K562 (cell line): ENCODE measurements at regions not wholly inside any gene's neighbourhood (a gene's known extent, or its start where the extent isn't known, plus 50 kb on each side); places are given as distances from the start of the nearest gene placed in this dataset.

Experiments used
- ATAC-seq: fragments of 200-7000 bp; cut with Tn5 transposase; 3 replicates; pipeline ENCODE4 v1.9.1; 2020; ENCODE audit warnings: moderate library complexity
- BruUV-seq: library from RNA; stranded (reverse); fragments of 400-500 nt; replicated peaks from 2 replicates; lab custom pipeline; 2021; lab: Mats Ljungman, UMichigan
- CTCF ChIA-PET: fragments of 300-600 bp; formaldehyde crosslinking; extraction: SDS; loops from one replicate; lab custom pipeline; 2021; ENCODE audit warnings: low intra/inter-chr PET ratio; lab: Yijun Ruan, JAX
- POLR2A ChIA-PET: fragments of 300-600, 350-650 bp; sonication (Branson Sonifier 250); formaldehyde crosslinking; extraction: SDS; loops from one replicate; lab custom pipeline; 2021; ENCODE audit warnings: antibody characterized with exemption, inconsistent platforms; lab: Yijun Ruan, JAX
- DNase-seq, 4 experiments: peaks; one replicate each; pipeline versions ENCODE4 v3.0.0 to v3.0.0-alpha.2; 2011 to 2018; ENCODE audit warnings: low spot score in 3 of 4, mixed read lengths in 3 of 4; ENCODE audit errors: extremely low read depth in 1 of 4
- FAIRE-seq: peaks from 2 replicates; lab custom pipeline; 2011; peaks lifted over from hg19 to GRCh38; lab: Jason Lieb, UNC
- H2AFZ ChIP-seq: 2 replicates; pipeline ENCODE4 v1.6.0; 2011; ENCODE audit warnings: low read depth, low read length, control low read depth, inconsistent platforms
- H3K27ac ChIP-seq: fragments of 200-600 bp; 3 replicates; pipeline ENCODE4 v1.8.0; 2011; ENCODE audit warnings: low read depth, mild to moderate bottlenecking, control low read depth, inconsistent platforms, low read length, moderate library complexity, mixed read lengths; ENCODE audit errors: extremely low read depth
- H3K27me3 ChIP-seq, 2 experiments: fragments of 300-600 bp in 1 of 2; 2 replicates in 1 of 2; 3 replicates in 1 of 2; pipeline versions ENCODE4 v1.6.0 to v1.8.0; 2011; ENCODE audit warnings: inconsistent platforms in 2 of 2, low read length in 2 of 2, mild to moderate bottlenecking in 1 of 2, mixed read lengths in 1 of 2, moderate library complexity in 1 of 2; ENCODE audit not compliant: control insufficient read depth in 2 of 2, insufficient read depth in 2 of 2
- H3K36me3 ChIP-seq: fragments of 300-600 bp; 3 replicates; pipeline ENCODE4 v1.8.0; 2011; ENCODE audit warnings: mild to moderate bottlenecking, low read length, inconsistent platforms; ENCODE audit not compliant: control insufficient read depth, insufficient read depth
- H3K4me1 ChIP-seq, 2 experiments: fragments of 200-600 bp in 1 of 2; replicated peaks in 1 of 2; 2 replicates in 1 of 2; 3 replicates in 1 of 2; pipeline versions ENCODE4 v1.5.1 to v1.8.0; 2011; ENCODE audit warnings: inconsistent platforms in 2 of 2, low read length in 2 of 2, mild to moderate bottlenecking in 1 of 2, mixed read lengths in 1 of 2, moderate library complexity in 1 of 2; ENCODE audit not compliant: control insufficient read depth in 2 of 2, insufficient read depth in 2 of 2
- H3K4me2 ChIP-seq: 2 replicates; pipeline ENCODE4 v1.6.1; 2011; ENCODE audit warnings: low read length, control low read depth, inconsistent platforms, mixed read lengths; ENCODE audit not compliant: insufficient read depth
- H3K4me3 ChIP-seq: fragments of 200-600 bp; sonication (generic), shearing (Covaris generic); 2 replicates; pipeline ENCODE4 v1.5.1; 2016; ENCODE audit warnings: control low read depth, inconsistent platforms
- H3K79me2 ChIP-seq: fragments of 200-600 bp; 3 replicates; pipeline ENCODE4 v1.8.0; 2011; ENCODE audit warnings: low read length, inconsistent platforms; ENCODE audit not compliant: control insufficient read depth, insufficient read depth
- H3K9ac ChIP-seq, 2 experiments: 2 replicates each; pipeline versions ENCODE4 v1.6.0 to v1.6.1; 2011; ENCODE audit warnings: low read depth in 2 of 2, low read length in 2 of 2, control low read depth in 1 of 2, inconsistent platforms in 1 of 2, mild to moderate bottlenecking in 1 of 2, mixed read lengths in 1 of 2; ENCODE audit not compliant: insufficient read depth in 1 of 2
- H3K9me1 ChIP-seq: one replicate; pipeline ENCODE4 v1.6.0; 2011; ENCODE audit warnings: inconsistent platforms, mild to moderate bottlenecking, low read length, moderate library complexity; ENCODE audit not compliant: control insufficient read depth, insufficient read depth
- H3K9me3 ChIP-seq: replicated peaks from 2 replicates; pipeline ENCODE4 v1.5.1; 2011; ENCODE audit warnings: low read depth, low read length, inconsistent platforms; ENCODE audit not compliant: control insufficient read depth, insufficient read depth
- H4K20me1 ChIP-seq: replicated peaks from 2 replicates; pipeline ENCODE4 v1.6.1; 2011; ENCODE audit warnings: low read length, inconsistent platforms, mixed read lengths; ENCODE audit not compliant: control insufficient read depth, insufficient read depth
- ARID1B ChIP-seq: fragments of 450-650 bp; IDR thresholded peaks from 2 replicates; pipeline ENCODE4 v1.6.1; 2016; ENCODE audit warnings: antibody characterized with exemption, mild to moderate bottlenecking, inconsistent platforms
- CBX3 ChIP-seq, 2 experiments: IDR thresholded peaks; 1 replicate in 1 of 2; 2 replicates in 1 of 2; pipeline ENCODE4 v1.6.1; 2012; ENCODE audit warnings: inconsistent platforms in 2 of 2, low read length in 2 of 2, borderline replicate concordance in 1 of 2, control low read depth in 1 of 2
- HNRNPLL ChIP-seq: fragments of 200-400 bp; formaldehyde crosslinking; IDR thresholded peaks from 2 replicates; pipeline ENCODE4 v1.6.1; 2017; ENCODE audit warnings: low read length, low read depth, mild to moderate bottlenecking; ENCODE audit not compliant: poor library complexity, severe bottlenecking
- KAT8 ChIP-seq: fragments of 450-650 bp; IDR thresholded peaks from 2 replicates; pipeline ENCODE4 v1.6.1; 2016; ENCODE audit warnings: low read depth, mild to moderate bottlenecking
- MTA2 ChIP-seq: fragments of 450-650 bp; IDR thresholded peaks from 2 replicates; pipeline ENCODE4 v1.6.1; 2016; ENCODE audit warnings: low read depth
- NCOA6 ChIP-seq: fragments of 450-650 bp; IDR thresholded peaks from 2 replicates; pipeline ENCODE4 v1.6.1; 2017; ENCODE audit warnings: mild to moderate bottlenecking
- SREBF1 ChIP-seq: fragments of 150-350 bp; IDR thresholded peaks from 2 replicates; pipeline ENCODE4 v1.6.1; 2014; ENCODE audit warnings: antibody characterized with exemption, low read depth, low read length, borderline replicate concordance
- TAF9B ChIP-seq: fragments of 450-650 bp; IDR thresholded peaks from 2 replicates; pipeline ENCODE4 v1.6.1; 2018; ENCODE audit warnings: mild to moderate bottlenecking; ENCODE audit not compliant: partially characterized antibody
- TEAD4 ChIP-seq, 2 experiments: sonication (generic) in 1 of 2; formaldehyde crosslinking in 1 of 2; IDR thresholded peaks; 2 replicates each; pipeline versions ENCODE4 v1.6.1 to v1.8.0; 2012 to 2022; ENCODE audit warnings: borderline replicate concordance in 1 of 2, inconsistent platforms in 1 of 2, low read length in 1 of 2, mild to moderate bottlenecking in 1 of 2, missing genetic modification reagents in 1 of 2
- ZBTB17 ChIP-seq: fragments of 450-650 bp; formaldehyde crosslinking; IDR thresholded peaks from 2 replicates; pipeline ENCODE4 v1.4.0; 2020; ENCODE audit warnings: mild to moderate bottlenecking
- WGBS: fragments of 100-300 bp; shearing (Covaris generic); methylation state at CpG from one replicate; pipeline ENCODE4 v1.1.6; 2016; ENCODE audit warnings: low coverage, mixed read lengths; ENCODE audit not compliant: insufficient coverage; ENCODE audit errors: missing lambda C conversion rate; 5-methylcytosine and 5-hydroxymethylcytosine counted together
- in situ Hi-C: fragments of 300-500 bp; cut with MboI; formaldehyde crosslinking; loops from 4 replicates; pipeline ENCODE4 v1.15.0; 2018; ENCODE audit warnings: inconsistent platforms, mixed read lengths
- intact Hi-C: fragments of 100-400 bp; cut with micrococcal nuclease; formaldehyde crosslinking; loops from 2 replicates; pipeline ENCODE4 v1.14.2; 2022
- TF ChIP-seq, protein P1 (sequence below): fragments of 250-450 bp; sonication (Bioruptor Pico); IDR thresholded peaks from 2 replicates; pipeline ENCODE4 v1.8.0; 2022; ENCODE audit warnings: inconsistent platforms
- TF ChIP-seq, protein P2 (sequence below): fragments of 450-650 bp; formaldehyde crosslinking; IDR thresholded peaks from 2 replicates; pipeline ENCODE4 v1.4.0; 2020; ENCODE audit warnings: mild to moderate bottlenecking, moderate library complexity
- TF ChIP-seq, protein P3 (sequence below): IDR thresholded peaks from 2 replicates; pipeline ENCODE4 v1.6.1; 2011; ENCODE audit warnings: borderline replicate concordance, low read depth, mild to moderate bottlenecking, moderate library complexity, low read length; ENCODE audit not compliant: insufficient read depth, poor library complexity, severe bottlenecking
- TF ChIP-seq, protein P4 (sequence below): fragments of 450-650 bp; IDR thresholded peaks from 2 replicates; pipeline ENCODE4 v1.6.1; 2016; ENCODE audit warnings: low read depth, mild to moderate bottlenecking, moderate library complexity
- TF ChIP-seq, protein P5 (sequence below): sonication (generic); formaldehyde crosslinking; IDR thresholded peaks from 2 replicates; pipeline ENCODE4 v1.8.0; 2022; ENCODE audit warnings: mild to moderate bottlenecking, missing genetic modification reagents

DNA sequence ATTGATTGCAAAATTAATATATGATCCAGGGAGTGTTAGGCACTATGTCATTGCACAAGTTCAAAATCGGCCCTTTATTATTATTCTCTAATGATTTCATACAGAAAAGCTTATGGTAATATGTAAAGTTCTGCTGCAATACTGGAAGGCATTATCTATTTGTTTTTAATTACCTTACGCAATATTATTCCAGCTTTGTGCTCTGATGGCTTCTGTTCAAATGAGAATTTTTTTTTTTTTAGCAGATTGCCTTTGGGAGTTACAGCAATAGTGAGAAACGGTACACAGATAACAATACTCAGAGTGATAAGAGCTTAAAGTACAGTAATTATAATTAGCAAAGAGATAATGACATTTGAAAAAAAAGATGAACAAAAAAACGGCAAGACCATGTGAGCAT is 602.2 kb upstream of the ALCAM start (continued):
- TF ChIP-seq, protein P1, sequence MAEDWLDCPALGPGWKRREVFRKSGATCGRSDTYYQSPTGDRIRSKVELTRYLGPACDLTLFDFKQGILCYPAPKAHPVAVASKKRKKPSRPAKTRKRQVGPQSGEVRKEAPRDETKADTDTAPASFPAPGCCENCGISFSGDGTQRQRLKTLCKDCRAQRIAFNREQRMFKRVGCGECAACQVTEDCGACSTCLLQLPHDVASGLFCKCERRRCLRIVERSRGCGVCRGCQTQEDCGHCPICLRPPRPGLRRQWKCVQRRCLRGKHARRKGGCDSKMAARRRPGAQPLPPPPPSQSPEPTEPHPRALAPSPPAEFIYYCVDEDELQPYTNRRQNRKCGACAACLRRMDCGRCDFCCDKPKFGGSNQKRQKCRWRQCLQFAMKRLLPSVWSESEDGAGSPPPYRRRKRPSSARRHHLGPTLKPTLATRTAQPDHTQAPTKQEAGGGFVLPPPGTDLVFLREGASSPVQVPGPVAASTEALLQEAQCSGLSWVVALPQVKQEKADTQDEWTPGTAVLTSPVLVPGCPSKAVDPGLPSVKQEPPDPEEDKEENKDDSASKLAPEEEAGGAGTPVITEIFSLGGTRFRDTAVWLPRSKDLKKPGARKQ (CRISPR knock-in tag), result no peak

DNA sequence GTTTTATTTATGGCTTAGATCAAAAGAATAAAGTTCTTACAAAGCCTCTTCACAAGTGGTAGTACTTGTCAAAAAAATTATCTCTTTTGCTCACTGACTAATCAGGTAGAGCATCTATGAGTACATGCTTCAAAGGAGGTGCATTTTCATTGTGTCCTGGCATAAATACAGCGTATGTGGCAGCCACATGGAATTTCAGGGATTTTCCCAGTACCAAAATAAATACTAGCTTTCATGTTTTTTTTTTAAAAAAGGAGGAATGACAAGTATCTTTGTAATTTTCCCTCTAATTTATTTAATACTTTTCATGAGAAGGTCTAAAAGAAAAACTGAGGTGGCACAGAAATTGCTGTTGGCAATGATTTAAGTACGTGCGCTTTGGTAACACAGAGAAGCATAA is 597.8 kb upstream of the ALCAM start:
- POLR2A ChIA-PET, result no interaction called here
- intact Hi-C loops, result no loop called here
- Histone ChIP-seq H3K9me1 (no peaks in the 10 kb centered on the region), H3K4me2 (no peak overlapping the region), H2AFZ (no peak overlapping the region), H3K4me1 (no peaks in the 10 kb centered on the region), H3K79me2 (no peaks in the 10 kb centered on the region), H3K36me3 (no peaks in the 10 kb centered on the region), H3K27me3 (no peaks in the 10 kb centered on the region), H4K20me1 (no peaks in the 10 kb centered on the region), H3K9ac (no peak overlapping the region), H3K4me3 (no peak overlapping the region), H3K9me3 (no peaks in the 10 kb centered on the region), H3K27ac (no peak overlapping the region)
- BruUV-seq, result no TSS peak
- DNase-seq, result no peak
- in situ Hi-C loops, result no loop called here
- WGBS, result 6% methylated on average over 3 of the region's 3 CpGs
- no peak for ATAC-seq
- no peak for FAIRE-seq
- CTCF ChIA-PET, result no interaction called here
- TF ChIP-seq ZBTB17, result no peak
- TF ChIP-seq ARID1B, result no peak
- TF ChIP-seq, protein P2, sequence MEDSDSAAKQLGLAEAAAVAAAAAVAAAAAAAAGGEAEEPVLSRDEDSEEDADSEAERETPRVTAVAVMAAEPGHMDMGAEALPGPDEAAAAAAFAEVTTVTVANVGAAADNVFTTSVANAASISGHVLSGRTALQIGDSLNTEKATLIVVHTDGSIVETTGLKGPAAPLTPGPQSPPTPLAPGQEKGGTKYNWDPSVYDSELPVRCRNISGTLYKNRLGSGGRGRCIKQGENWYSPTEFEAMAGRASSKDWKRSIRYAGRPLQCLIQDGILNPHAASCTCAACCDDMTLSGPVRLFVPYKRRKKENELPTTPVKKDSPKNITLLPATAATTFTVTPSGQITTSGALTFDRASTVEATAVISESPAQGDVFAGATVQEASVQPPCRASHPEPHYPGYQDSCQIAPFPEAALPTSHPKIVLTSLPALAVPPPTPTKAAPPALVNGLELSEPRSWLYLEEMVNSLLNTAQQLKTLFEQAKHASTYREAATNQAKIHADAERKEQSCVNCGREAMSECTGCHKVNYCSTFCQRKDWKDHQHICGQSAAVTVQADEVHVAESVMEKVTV (CRISPR knock-in tag), result no peak
- no peak for TF ChIP-seq KAT8
- TF ChIP-seq HNRNPLL, result no peak
- TF ChIP-seq, protein P3, sequence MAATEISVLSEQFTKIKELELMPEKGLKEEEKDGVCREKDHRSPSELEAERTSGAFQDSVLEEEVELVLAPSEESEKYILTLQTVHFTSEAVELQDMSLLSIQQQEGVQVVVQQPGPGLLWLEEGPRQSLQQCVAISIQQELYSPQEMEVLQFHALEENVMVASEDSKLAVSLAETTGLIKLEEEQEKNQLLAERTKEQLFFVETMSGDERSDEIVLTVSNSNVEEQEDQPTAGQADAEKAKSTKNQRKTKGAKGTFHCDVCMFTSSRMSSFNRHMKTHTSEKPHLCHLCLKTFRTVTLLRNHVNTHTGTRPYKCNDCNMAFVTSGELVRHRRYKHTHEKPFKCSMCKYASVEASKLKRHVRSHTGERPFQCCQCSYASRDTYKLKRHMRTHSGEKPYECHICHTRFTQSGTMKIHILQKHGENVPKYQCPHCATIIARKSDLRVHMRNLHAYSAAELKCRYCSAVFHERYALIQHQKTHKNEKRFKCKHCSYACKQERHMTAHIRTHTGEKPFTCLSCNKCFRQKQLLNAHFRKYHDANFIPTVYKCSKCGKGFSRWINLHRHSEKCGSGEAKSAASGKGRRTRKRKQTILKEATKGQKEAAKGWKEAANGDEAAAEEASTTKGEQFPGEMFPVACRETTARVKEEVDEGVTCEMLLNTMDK, result no peak
- no peak for TF ChIP-seq TEAD4 (IDR thresholded peaks at IDR 0.05; ENCODE audit: low read length)
- TF ChIP-seq TEAD4 (CRISPR knock-in tag; IDR thresholded peaks at IDR 0.05; ENCODE audit: borderline replicate concordance), result no peak
- TF ChIP-seq, protein P4, sequence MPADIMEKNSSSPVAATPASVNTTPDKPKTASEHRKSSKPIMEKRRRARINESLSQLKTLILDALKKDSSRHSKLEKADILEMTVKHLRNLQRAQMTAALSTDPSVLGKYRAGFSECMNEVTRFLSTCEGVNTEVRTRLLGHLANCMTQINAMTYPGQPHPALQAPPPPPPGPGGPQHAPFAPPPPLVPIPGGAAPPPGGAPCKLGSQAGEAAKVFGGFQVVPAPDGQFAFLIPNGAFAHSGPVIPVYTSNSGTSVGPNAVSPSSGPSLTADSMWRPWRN, result no peak
- TF ChIP-seq CBX3 (IDR thresholded peaks at IDR 0.05; ENCODE audit: borderline replicate concordance in 1 of 2, low read length in 2 of 2), result no peak
- TF ChIP-seq MTA2, result no peak
- TF ChIP-seq TAF9B, result no peak
- TF ChIP-seq, protein P5, sequence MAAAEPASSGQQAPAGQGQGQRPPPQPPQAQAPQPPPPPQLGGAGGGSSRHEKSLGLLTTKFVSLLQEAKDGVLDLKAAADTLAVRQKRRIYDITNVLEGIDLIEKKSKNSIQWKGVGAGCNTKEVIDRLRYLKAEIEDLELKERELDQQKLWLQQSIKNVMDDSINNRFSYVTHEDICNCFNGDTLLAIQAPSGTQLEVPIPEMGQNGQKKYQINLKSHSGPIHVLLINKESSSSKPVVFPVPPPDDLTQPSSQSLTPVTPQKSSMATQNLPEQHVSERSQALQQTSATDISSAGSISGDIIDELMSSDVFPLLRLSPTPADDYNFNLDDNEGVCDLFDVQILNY (CRISPR knock-in tag), result no peak
- no peak for TF ChIP-seq SREBF1
- TF ChIP-seq NCOA6, result no peak
